Endothelial cell of umbilical vein (primary cell): ENCODE measurements at regions not wholly inside any gene's neighbourhood (a gene's known extent, or its start where the extent isn't known, plus 50 kb on each side); places are given as distances from the start of the nearest gene placed in this dataset.

Source experiments
- CTCF ChIP-seq, 2 donors: IDR thresholded peaks; 1 replicate in 1 of 2; 2 replicates in 1 of 2; pipeline ENCODE4 v1.5.1; 2011; ENCODE audit warnings: low read length in 2 of 2, mild to moderate bottlenecking in 2 of 2, moderate library complexity in 2 of 2, control low read depth in 1 of 2, inconsistent platforms in 1 of 2, low read depth in 1 of 2; ENCODE audit not compliant: insufficient read depth in 1 of 2; ENCODE audit errors: extremely low read depth in 1 of 2
- EZH2 ChIP-seq: IDR thresholded peaks from 2 replicates; pipeline ENCODE4 v1.6.1; 2012; ENCODE audit warnings: borderline replicate concordance, low read depth, mild to moderate bottlenecking, moderate library complexity, low read length, inconsistent platforms; ENCODE audit not compliant: severe bottlenecking

GRCh38 chr1:98388441-98388840 lies 273.1 kb upstream of the SNX7 start:
- TF ChIP-seq CTCF (IDR thresholded peaks at IDR 0.05; ENCODE audit: extremely low read depth in 1 of 2, insufficient read depth in 1 of 2, low read depth in 1 of 2, low read length in 2 of 2) (no peak), EZH2 (no peak)
